Spleen (tissue), 7 donors: ENCODE measurements at regions not wholly inside any gene's neighbourhood (a gene's known extent, or its start where the extent isn't known, plus 50 kb on each side); places are given as distances from the start of the nearest gene placed in this dataset.

Source experiments
- POLR2AphosphoS5 ChIP-seq, 3 donors: sonication (generic); formaldehyde crosslinking; IDR thresholded peaks; one replicate each; pipeline ENCODE4 v1.5.1; 2017; ENCODE audit warnings: antibody characterized with exemption in 3 of 3
- TF ChIP-seq, protein P1 (sequence below), 11 experiments: fragments of 200-600 bp in 7 of 11; fragments of 450-650 bp in 4 of 11; sonication (generic) in 4 of 11; IDR thresholded peaks in 8 of 11; conservative IDR thresholded peaks in 3 of 11; 1 replicate in 7 of 11; 2 replicates in 4 of 11; pipeline versions ENCODE4 v1.4.0 to v1.8.0; 2016 to 2021; ENCODE audit warnings: antibody characterized with exemption in 11 of 11, inconsistent platforms in 4 of 11, mild to moderate bottlenecking in 1 of 11
- donor health status: DM: no; HTN: no; CAD: no; lungs with moderate emphysema.
- donor health status: DM: no; HTN: no; CAD: no.
- donor health status: DM: no; HTN: no; CAD: no.

DNA sequence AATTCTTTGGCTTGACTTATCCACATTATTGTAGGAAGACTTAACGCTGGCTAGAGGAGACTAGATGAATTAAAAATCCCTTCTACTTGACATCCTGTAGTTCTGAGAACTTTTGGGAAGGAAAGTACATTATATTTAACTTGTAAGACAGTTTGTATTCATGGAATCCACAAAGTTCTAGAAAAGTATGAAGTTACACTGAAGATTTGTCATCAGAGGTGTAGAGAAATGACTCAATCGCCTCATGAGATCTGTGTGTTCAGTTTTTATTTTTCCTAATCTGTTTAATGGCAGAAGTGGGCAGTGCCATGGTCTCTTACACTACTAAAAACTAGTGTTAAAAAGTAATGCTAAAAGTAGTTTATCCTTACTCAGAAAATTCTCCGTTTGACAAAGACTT lies 89.1 kb upstream of the SMIM30 start:
- TF ChIP-seq, protein P1, sequence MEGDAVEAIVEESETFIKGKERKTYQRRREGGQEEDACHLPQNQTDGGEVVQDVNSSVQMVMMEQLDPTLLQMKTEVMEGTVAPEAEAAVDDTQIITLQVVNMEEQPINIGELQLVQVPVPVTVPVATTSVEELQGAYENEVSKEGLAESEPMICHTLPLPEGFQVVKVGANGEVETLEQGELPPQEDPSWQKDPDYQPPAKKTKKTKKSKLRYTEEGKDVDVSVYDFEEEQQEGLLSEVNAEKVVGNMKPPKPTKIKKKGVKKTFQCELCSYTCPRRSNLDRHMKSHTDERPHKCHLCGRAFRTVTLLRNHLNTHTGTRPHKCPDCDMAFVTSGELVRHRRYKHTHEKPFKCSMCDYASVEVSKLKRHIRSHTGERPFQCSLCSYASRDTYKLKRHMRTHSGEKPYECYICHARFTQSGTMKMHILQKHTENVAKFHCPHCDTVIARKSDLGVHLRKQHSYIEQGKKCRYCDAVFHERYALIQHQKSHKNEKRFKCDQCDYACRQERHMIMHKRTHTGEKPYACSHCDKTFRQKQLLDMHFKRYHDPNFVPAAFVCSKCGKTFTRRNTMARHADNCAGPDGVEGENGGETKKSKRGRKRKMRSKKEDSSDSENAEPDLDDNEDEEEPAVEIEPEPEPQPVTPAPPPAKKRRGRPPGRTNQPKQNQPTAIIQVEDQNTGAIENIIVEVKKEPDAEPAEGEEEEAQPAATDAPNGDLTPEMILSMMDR (IDR thresholded peaks at IDR 0.05 in 8 of 11, conservative IDR thresholded peaks at IDR 0.05 in 3 of 11): no peak
- TF ChIP-seq POLR2AphosphoS5 (IDR thresholded peaks at IDR 0.05): no peak
